Effector memory CD4-positive, alpha-beta T cell (primary cell): ENCODE measurements at regions not wholly inside any gene's neighbourhood (a gene's known extent, or its start where the extent isn't known, plus 50 kb on each side); places are given as distances from the start of the nearest gene placed in this dataset.
"Not testable (repeated sequence)": the region's sequence is repeated elsewhere in the genome, so short reads cannot be mapped to it uniquely, and the experiment has no call there.

Experiments
- DNase-seq, 3 donors: peaks; one replicate each; pipeline ENCODE4 v3.0.0-alpha.2; 2020
- H3K27ac ChIP-seq: 2 replicates; pipeline ENCODE4 v1.7.0; 2013; ENCODE audit warnings: mild to moderate bottlenecking, low read length, moderate library complexity; ENCODE audit not compliant: insufficient read depth, poor library complexity, severe bottlenecking
- H3K27me3 ChIP-seq: replicated peaks from 2 replicates; pipeline ENCODE4 v1.7.0; 2013; ENCODE audit warnings: mild to moderate bottlenecking, low read length; ENCODE audit not compliant: insufficient read depth, control insufficient read depth, poor library complexity, severe bottlenecking
- H3K36me3 ChIP-seq: 2 replicates; pipeline ENCODE4 v1.7.0; 2013; ENCODE audit warnings: mild to moderate bottlenecking, low read length, moderate library complexity; ENCODE audit not compliant: control insufficient read depth, insufficient read depth
- H3K4me1 ChIP-seq: 2 replicates; pipeline ENCODE4 v1.7.0; 2013; ENCODE audit warnings: low read length, mild to moderate bottlenecking; ENCODE audit not compliant: control insufficient read depth, insufficient read depth, poor library complexity, severe bottlenecking
- H3K4me3 ChIP-seq: 2 replicates; pipeline ENCODE4 v1.7.0; 2013; ENCODE audit warnings: low read length, low read depth, mild to moderate bottlenecking; ENCODE audit not compliant: insufficient read depth, poor library complexity, severe bottlenecking
- H3K9me3 ChIP-seq: 2 replicates; pipeline ENCODE4 v1.7.0; 2013; ENCODE audit warnings: mild to moderate bottlenecking, low read length, moderate library complexity; ENCODE audit not compliant: control insufficient read depth

DNA sequence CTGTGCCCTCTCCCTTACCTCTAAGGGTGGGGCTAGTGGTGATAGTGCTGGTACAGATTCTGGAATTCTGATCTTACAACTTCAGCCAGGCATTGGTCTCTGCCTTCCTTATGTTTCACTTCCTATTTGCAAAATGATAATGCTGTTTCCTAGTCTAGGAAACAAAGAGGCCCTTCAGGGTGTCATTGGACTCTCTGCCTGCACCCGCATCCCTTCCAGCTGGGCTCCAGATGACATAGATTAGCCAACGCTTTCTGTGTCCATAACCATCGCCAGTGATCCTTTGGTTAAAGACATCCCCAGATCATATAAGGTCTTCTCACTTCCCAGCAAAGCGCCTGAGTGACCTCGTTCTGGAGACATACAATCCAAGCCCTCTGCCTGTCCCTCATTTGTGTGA lies 180.7 kb downstream of the ERCC6L2 start:
- Histone ChIP-seq H3K27me3 (no peaks in the 10 kb centered on the region), H3K36me3 (no peaks in the 10 kb centered on the region), H3K27ac (no peak overlapping the region), H3K4me1 (no peaks in the 10 kb centered on the region), H3K9me3 (no peaks in the 10 kb centered on the region), H3K4me3 (no peak overlapping the region)
- DNase-seq, result no peak

DNA sequence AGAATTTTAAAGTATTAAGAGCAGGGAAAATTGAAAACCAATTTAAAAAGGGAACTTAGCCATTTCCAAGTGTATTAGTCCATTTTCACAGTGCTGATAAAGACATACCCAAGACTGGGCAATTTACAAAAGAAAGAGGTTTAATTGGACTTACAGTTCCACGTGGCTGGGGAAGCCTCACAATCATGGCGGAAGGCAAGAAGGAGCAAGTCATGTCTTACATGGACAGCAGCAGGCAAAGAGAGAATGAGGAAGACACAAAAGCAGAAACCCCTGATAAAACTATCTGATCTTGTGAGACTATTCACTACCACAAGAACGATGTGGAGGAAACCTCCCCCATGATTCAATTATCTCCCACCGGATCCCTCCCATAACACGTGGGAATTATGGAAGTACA lies 178.8 kb downstream of the ERCC6L2 start:
- not testable (repeated sequence) for H3K9me3 ChIP-seq, H3K27me3 ChIP-seq, H3K27ac ChIP-seq, H3K4me1 ChIP-seq, DNase-seq, H3K4me3 ChIP-seq, H3K36me3 ChIP-seq

DNA sequence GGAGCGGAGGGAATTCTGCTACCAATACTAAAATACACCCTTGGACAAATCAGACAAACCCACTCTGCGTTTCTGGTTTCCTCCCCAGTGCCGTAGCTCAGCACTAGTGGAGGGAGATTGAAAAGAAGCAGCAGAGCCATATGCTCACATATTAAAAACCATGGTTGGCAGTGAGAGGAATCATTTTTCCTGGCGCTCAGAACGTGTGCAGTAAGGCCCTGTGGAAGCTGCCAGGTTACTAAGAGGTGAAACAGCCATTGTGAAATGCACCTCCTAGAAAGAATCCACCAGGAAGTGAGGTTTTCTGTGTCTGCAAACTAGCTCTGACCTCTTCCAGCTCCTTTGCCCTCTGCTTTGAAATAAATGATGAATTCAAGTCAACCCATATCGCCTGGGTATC lies 177.2 kb downstream of the ERCC6L2 start:
- Histone ChIP-seq H3K9me3 (no peaks in the 10 kb centered on the region), H3K27ac (no peak overlapping the region), H3K27me3 (no peaks in the 10 kb centered on the region), H3K4me1 (no peaks in the 10 kb centered on the region), H3K4me3 (no peak overlapping the region), H3K36me3 (no peaks in the 10 kb centered on the region)
- DNase-seq, result no peak

- H3K27me3 ChIP-seq, result no peaks in the 10 kb centered on the region
- DNase-seq, result no peak
Measured at GRCh38 chr9:96051423-96051822, 175.9 kb downstream of the ERCC6L2 start.

GRCh38 chr9:96050861-96051155 lies 175.3 kb downstream of the ERCC6L2 start:
- no peaks in the 10 kb centered on the region for H3K27me3 ChIP-seq
- H3K4me3 ChIP-seq, result no peak overlapping the region
- no peak overlapping the region for H3K27ac ChIP-seq
- no peaks in the 10 kb centered on the region for H3K9me3 ChIP-seq
- H3K4me1 ChIP-seq, result no peaks in the 10 kb centered on the region
- no peak for DNase-seq
- no peaks in the 10 kb centered on the region for H3K36me3 ChIP-seq

More at GRCh38 chr9:96051423-96051822, 175.9 kb downstream of the ERCC6L2 start:
- Histone ChIP-seq H3K36me3 (no peaks in the 10 kb centered on the region), H3K4me3 (no peak overlapping the region), H3K9me3 (no peaks in the 10 kb centered on the region), H3K4me1 (no peaks in the 10 kb centered on the region), H3K27ac (no peak overlapping the region)

DNA sequence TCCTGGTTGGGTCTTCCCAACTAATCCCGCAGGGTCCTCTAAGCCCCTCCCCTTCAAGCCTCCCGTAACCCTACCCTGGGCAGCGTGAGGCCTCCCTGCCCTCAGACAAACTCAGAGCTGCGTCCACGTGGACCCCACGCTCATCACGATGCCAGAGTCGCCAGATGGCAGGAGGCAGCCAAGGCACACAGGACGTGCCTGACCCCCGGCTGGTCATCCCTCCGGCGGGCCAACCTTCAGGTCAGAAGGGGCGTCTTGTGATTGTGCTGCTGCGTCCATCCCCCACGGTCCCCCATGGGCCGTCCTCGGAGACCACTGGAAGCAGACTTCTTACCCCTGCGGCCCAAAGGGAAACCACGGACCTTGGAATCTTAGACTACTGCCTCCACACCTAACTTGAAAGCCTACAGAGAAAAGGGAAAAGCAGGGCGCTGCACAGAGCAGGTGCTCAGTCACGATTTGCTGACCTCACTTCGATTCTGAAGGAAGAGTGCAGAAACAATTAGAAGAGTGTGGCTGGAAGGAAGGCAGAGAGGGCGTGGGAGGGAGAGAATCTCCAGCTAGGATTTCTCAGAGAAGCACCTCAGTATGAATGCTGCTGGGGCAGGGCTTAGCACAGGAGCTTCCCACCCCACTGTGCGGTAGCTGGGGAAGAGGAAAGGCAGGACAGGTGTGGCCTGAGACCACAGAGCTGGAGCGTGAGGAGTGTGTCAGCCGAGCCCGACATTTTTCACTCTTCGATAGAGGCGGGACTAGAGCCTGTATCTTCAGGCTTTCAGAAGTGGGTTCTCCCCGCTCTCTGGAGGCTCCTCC lies 174.8 kb downstream of the ERCC6L2 start:
- no peaks in the 10 kb centered on the region for H3K9me3 ChIP-seq
- H3K4me1 ChIP-seq, result no peaks in the 10 kb centered on the region
- no peaks in the 10 kb centered on the region for H3K36me3 ChIP-seq
- no peak for DNase-seq
- no peak overlapping the region for H3K4me3 ChIP-seq
- H3K27ac ChIP-seq, result no peak overlapping the region
- no peaks in the 10 kb centered on the region for H3K27me3 ChIP-seq

DNA sequence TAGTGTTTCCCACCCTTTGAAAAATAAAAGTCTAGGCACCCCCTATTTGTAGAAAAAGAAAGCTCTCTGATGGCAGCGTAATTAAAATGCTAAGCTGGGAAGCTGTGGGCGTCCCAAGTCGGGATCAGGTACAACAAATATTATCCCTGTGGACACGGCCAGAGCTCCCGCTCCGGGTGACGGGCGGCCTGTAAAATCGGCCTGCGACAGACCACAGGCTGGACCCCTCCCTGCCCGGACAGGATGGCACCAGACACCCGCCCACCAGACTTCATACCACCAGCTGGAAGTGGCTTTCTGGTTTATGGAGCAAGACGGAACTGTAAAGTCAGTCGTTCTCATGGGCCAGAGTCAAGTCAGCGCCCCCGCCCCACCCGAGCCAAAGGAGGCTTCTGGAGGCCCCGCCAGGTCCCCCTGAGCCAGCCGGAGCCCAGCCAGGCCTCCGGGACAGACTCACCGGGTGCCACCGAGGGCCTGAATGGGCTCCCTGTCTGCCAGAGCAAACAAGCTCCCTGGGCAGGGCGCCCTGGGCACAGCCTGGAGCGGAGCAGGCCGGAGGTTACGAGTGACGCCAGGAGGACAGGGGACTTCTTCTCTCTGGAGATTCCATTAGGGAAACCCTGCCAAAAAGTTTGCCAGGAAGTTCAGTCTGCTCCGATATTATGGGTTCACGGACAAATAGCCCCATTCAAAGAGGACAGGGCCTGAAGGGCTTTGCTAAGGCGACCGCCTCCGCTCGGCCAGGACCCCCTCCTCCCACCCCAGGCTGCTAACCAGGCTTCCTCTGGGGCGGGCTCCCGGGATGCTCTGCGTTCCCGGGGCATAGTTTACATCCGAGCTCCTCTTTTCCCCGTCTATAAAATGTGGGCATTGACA lies 173.7 kb downstream of the ERCC6L2 start:
- no peaks in the 10 kb centered on the region for H3K9me3 ChIP-seq
- H3K4me3 ChIP-seq, result no peak overlapping the region
- H3K36me3 ChIP-seq, result no peaks in the 10 kb centered on the region
- no peaks in the 10 kb centered on the region for H3K27me3 ChIP-seq
- no peak for DNase-seq
- no peaks in the 10 kb centered on the region for H3K4me1 ChIP-seq
- H3K27ac ChIP-seq, result no peak overlapping the region

- no peaks in the 10 kb centered on the region for H3K27me3 ChIP-seq
- no peak for DNase-seq
- H3K4me3 ChIP-seq, result no peak overlapping the region
- H3K27ac ChIP-seq, result no peak overlapping the region
- H3K9me3 ChIP-seq, result no peaks in the 10 kb centered on the region
- no peaks in the 10 kb centered on the region for H3K36me3 ChIP-seq
- no peaks in the 10 kb centered on the region for H3K4me1 ChIP-seq
Measured at GRCh38 chr9:96048104-96048955, 172.8 kb downstream of the ERCC6L2 start.

DNA sequence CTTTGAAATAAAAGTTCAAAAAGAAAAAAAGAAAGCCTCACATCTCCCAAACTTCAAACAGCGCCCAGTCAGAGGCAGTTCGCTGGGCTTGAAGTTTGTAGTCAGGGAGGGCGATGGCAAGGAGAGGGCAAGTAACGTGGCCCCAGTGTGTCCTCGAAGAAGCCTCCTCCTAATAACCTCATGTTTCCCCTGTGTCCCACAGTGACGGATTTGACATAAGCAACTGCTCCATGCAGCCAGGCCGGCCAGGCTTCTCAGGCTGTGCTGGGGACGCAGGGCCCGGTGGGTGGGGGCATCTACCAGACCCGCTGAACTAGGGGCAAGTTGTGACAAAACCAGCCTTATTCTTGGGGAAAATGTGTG lies 172.2 kb downstream of the ERCC6L2 start:
- H3K27me3 ChIP-seq, result no peaks in the 10 kb centered on the region
- no peak for DNase-seq
- no peaks in the 10 kb centered on the region for H3K4me1 ChIP-seq
- H3K27ac ChIP-seq, result no peak overlapping the region
- H3K36me3 ChIP-seq, result no peaks in the 10 kb centered on the region
- no peak overlapping the region for H3K4me3 ChIP-seq
- no peaks in the 10 kb centered on the region for H3K9me3 ChIP-seq
